K562 (cell line): ENCODE measurements at regions not wholly inside any gene's neighbourhood (a gene's known extent, or its start where the extent isn't known, plus 50 kb on each side); places are given as distances from the start of the nearest gene placed in this dataset.

ENCODE experiments used
- ARID2 ChIP-seq: fragments of 450-650 bp; IDR thresholded peaks from 2 replicates; pipeline ENCODE4 v1.6.1; 2017; ENCODE audit warnings: antibody characterized with exemption, mild to moderate bottlenecking
- FOSL1 ChIP-seq: fragments of 200-800 bp; sonication (Bioruptor generic); conservative IDR thresholded peaks from 2 replicates; pipeline ENCODE4 v1.6.1; 2016; ENCODE audit warnings: missing genetic modification characterization, missing compliant biosample characterization
- FOXK1 ChIP-seq: sonication (generic); formaldehyde crosslinking; IDR thresholded peaks from 2 replicates; pipeline ENCODE4 v1.8.0; 2022; ENCODE audit warnings: missing genetic modification reagents, mild to moderate bottlenecking, borderline replicate concordance
- GMEB1 ChIP-seq: fragments of 250-450 bp; sonication (Bioruptor Pico); IDR thresholded peaks from 2 replicates; pipeline ENCODE4 v1.4.0; 2020; ENCODE audit warnings: mild to moderate bottlenecking
- HES1 ChIP-seq: fragments of 450-650 bp; IDR thresholded peaks from 2 replicates; pipeline ENCODE4 v1.6.1; 2016; ENCODE audit warnings: low read depth, mild to moderate bottlenecking, moderate library complexity
- HNRNPK ChIP-seq: fragments of 200-400 bp; formaldehyde crosslinking; IDR thresholded peaks from one replicate; pipeline ENCODE4 v1.6.1; 2018; ENCODE audit warnings: mild to moderate bottlenecking, low read depth, low read length; ENCODE audit not compliant: poor library complexity, severe bottlenecking
- HOXB6 ChIP-seq: fragments of 250-450 bp; sonication (Bioruptor Pico); IDR thresholded peaks from 2 replicates; pipeline ENCODE4 v1.5.1; 2022; ENCODE audit warnings: mild to moderate bottlenecking, borderline replicate concordance
- MAFF ChIP-seq: IDR thresholded peaks from 2 replicates; pipeline ENCODE4 v1.6.1; 2012; ENCODE audit warnings: low read length, improper control_type of control experiment
- MAFK ChIP-seq: IDR thresholded peaks from 2 replicates; pipeline ENCODE4 v1.6.1; 2011; ENCODE audit warnings: low read length, improper control_type of control experiment
- MTA2 ChIP-seq: fragments of 450-650 bp; IDR thresholded peaks from 2 replicates; pipeline ENCODE4 v1.6.1; 2016; ENCODE audit warnings: low read depth
- NR2F6 ChIP-seq: fragments of 450-650 bp; formaldehyde crosslinking; IDR thresholded peaks from 2 replicates; pipeline ENCODE4 v1.4.0; 2020; ENCODE audit warnings: mild to moderate bottlenecking
- PHTF2 ChIP-seq: fragments of 250-450 bp; sonication (Bioruptor Pico); IDR thresholded peaks from 2 replicates; pipeline ENCODE4 v1.5.0; 2021; ENCODE audit warnings: mild to moderate bottlenecking
- POLR2AphosphoS5 ChIP-seq: IDR thresholded peaks from 2 replicates; pipeline ENCODE4 v1.6.1; 2011; ENCODE audit warnings: mild to moderate bottlenecking, low read depth, low read length, moderate library complexity; ENCODE audit not compliant: control insufficient read depth, insufficient read depth
- PURB ChIP-seq: sonication (generic); formaldehyde crosslinking; IDR thresholded peaks from 2 replicates; pipeline ENCODE4 v1.9.0; 2021; ENCODE audit warnings: low read depth, mild to moderate bottlenecking, missing genetic modification reagents
- RBM15 ChIP-seq: fragments of 200-400 bp; formaldehyde crosslinking; IDR thresholded peaks from 2 replicates; pipeline ENCODE4 v1.6.1; 2018; ENCODE audit warnings: mild to moderate bottlenecking, low read length, moderate library complexity; ENCODE audit not compliant: insufficient read depth
- STAG1 ChIP-seq: sonication (generic); formaldehyde crosslinking; IDR thresholded peaks from 2 replicates; pipeline ENCODE4 v1.5.0; 2020; ENCODE audit warnings: missing genetic modification reagents, borderline replicate concordance
- ZBTB1 ChIP-seq: sonication (generic); formaldehyde crosslinking; IDR thresholded peaks from 2 replicates; pipeline ENCODE4 v1.8.1; 2023; ENCODE audit warnings: missing genetic modification reagents, low read depth, mild to moderate bottlenecking, borderline replicate concordance
- ZNF224 ChIP-seq: sonication (generic); formaldehyde crosslinking; IDR thresholded peaks from 2 replicates; pipeline ENCODE4 v1.8.0; 2022; ENCODE audit warnings: mild to moderate bottlenecking, missing genetic modification reagents
- ZNF592 ChIP-seq: fragments of 450-650 bp; IDR thresholded peaks from 2 replicates; pipeline ENCODE4 v1.6.1; 2017; ENCODE audit warnings: antibody characterized with exemption, mild to moderate bottlenecking
- ZNF655 ChIP-seq: fragments of 250-450 bp; sonication (Bioruptor Pico); IDR thresholded peaks from 2 replicates; pipeline ENCODE4 v1.5.0; 2021
- ZNF75A ChIP-seq: fragments of 450-650 bp; formaldehyde crosslinking; IDR thresholded peaks from 2 replicates; pipeline ENCODE4 v1.4.0; 2020; ENCODE audit warnings: mild to moderate bottlenecking
- ZNF778 ChIP-seq: fragments of 450-650 bp; formaldehyde crosslinking; IDR thresholded peaks from 2 replicates; pipeline ENCODE4 v1.4.0; 2020; ENCODE audit warnings: mild to moderate bottlenecking, moderate library complexity

GRCh38 chr12:123033392-123034021 is 53.0 kb downstream of the ARL6IP4 start (continued):
- no peak for TF ChIP-seq ZNF778 (CRISPR knock-in tag)
- TF ChIP-seq FOXK1 (CRISPR knock-in tag) = no peak
- no peak for TF ChIP-seq RBM15
- 0 out of 2 replicates have a peak, but pooled peaks have one; percentile 7 for TF ChIP-seq ZNF75A
- peak; percentile 54; the same call in 1 of the 2 replicates for TF ChIP-seq ZNF592
- TF ChIP-seq MAFK = no peak
- peak; percentile 79 for TF ChIP-seq FOSL1
- no peak for TF ChIP-seq HOXB6 (CRISPR knock-in tag)
- TF ChIP-seq ZNF655 = no peak
- TF ChIP-seq ARID2 = no peak
- no peak for TF ChIP-seq STAG1 (CRISPR knock-in tag)
- TF ChIP-seq PURB (CRISPR knock-in tag) = no peak
- TF ChIP-seq GMEB1 = 0 out of 2 replicates have a peak, but pooled peaks have one; percentile 15
- TF ChIP-seq PHTF2 (CRISPR knock-in tag) = no peak
- peak; percentile 77 for TF ChIP-seq MTA2
- no peak for TF ChIP-seq MAFF
- TF ChIP-seq ZBTB1 (CRISPR knock-in tag) = no peak
- TF ChIP-seq POLR2AphosphoS5 = no peak
- no peak for TF ChIP-seq HNRNPK
- TF ChIP-seq HES1 = no peak
- TF ChIP-seq NR2F6 = no peak
- TF ChIP-seq ZNF224 = no peak
